Gastroesophageal sphincter (tissue), 3 donors: ENCODE measurements at regions not wholly inside any gene's neighbourhood (a gene's known extent, or its start where the extent isn't known, plus 50 kb on each side); places are given as distances from the start of the nearest gene placed in this dataset.

Experiments
- CTCF ChIP-seq, 4 experiments: fragments of 200-600 bp in 2 of 4; fragments of 450-650 bp in 2 of 4; sonication (generic) in 1 of 4; IDR thresholded peaks; one replicate each; pipeline ENCODE4 v1.5.1; 2017 to 2019; ENCODE audit warnings: antibody characterized with exemption in 4 of 4, mild to moderate bottlenecking in 2 of 4, moderate library complexity in 2 of 4
- EP300 ChIP-seq: sonication (generic); formaldehyde crosslinking; IDR thresholded peaks from one replicate; pipeline ENCODE4 v1.6.1; 2017; ENCODE audit warnings: antibody characterized with exemption, mild to moderate bottlenecking
- POLR2A ChIP-seq, 2 donors: fragments of 450-650 bp; IDR thresholded peaks; one replicate each; pipeline ENCODE4 v1.6.1; 2017; ENCODE audit warnings: antibody characterized with exemption in 2 of 2, mild to moderate bottlenecking in 2 of 2, moderate library complexity in 1 of 2
- POLR2AphosphoS5 ChIP-seq: sonication (generic); formaldehyde crosslinking; IDR thresholded peaks from one replicate; pipeline ENCODE4 v1.6.1; 2017; ENCODE audit warnings: antibody characterized with exemption

GRCh38 chr6:14616656-14617055 is 499.1 kb downstream of the CD83 start:
- TF ChIP-seq CTCF (IDR thresholded peaks at IDR 0.05): no peak
- no peak for TF ChIP-seq POLR2A (IDR thresholded peaks at IDR 0.05)
- TF ChIP-seq POLR2AphosphoS5: no peak
- no peak for TF ChIP-seq EP300
